ENCODE measurements at regions not wholly inside any gene's neighbourhood (a gene's known extent, or its start where the extent isn't known, plus 50 kb on each side); places are given as distances from the start of the nearest gene placed in this dataset.

DNA sequence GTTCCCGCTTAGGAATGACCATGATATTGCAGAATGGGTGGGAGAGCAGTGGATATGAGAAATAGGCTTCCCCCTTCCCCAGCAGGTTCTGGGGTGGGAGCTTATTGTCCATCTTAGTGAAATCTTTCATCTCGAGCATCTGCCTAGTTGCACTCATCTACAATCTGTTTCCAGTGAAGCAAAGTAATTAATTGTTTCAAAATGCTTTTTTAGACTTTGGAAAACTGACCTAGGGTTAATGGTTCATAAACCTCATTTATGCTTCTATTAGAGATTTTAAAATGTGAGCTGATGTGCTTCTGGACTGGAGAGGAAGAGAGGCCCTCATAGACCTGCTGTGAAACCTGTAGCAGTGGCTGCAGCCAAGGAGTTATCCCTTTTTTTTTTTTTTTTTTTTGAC lies 247.7 kb upstream of the XYLT1 start (continued):
- TF ChIP-seq ZNF577 (CRISPR knock-in tag; IDR thresholded peaks at IDR 0.05; ENCODE audit: borderline replicate concordance, low read depth) (no peak), ZSCAN30 (CRISPR knock-in tag; IDR thresholded peaks at IDR 0.05) (no peak), THYN1 (CRISPR knock-in tag; IDR thresholded peaks at IDR 0.05; ENCODE audit: borderline replicate concordance, low read depth) (no peak), POLR2A (IDR thresholded peaks at IDR 0.05; ENCODE audit: insufficient read depth in 1 of 2, low read depth in 2 of 2, low read length in 2 of 2) (no peak), SUZ12 (IDR thresholded peaks at IDR 0.05; ENCODE audit: low read depth, low read length) (no peak), RFXAP (CRISPR knock-in tag; IDR thresholded peaks at IDR 0.05; ENCODE audit: borderline replicate concordance) (no peak), FOSL2 (CRISPR knock-in tag; IDR thresholded peaks at IDR 0.05) (no peak), ZNF484 (CRISPR knock-in tag; IDR thresholded peaks at IDR 0.05; ENCODE audit: borderline replicate concordance, low read depth) (no peak)

DNA sequence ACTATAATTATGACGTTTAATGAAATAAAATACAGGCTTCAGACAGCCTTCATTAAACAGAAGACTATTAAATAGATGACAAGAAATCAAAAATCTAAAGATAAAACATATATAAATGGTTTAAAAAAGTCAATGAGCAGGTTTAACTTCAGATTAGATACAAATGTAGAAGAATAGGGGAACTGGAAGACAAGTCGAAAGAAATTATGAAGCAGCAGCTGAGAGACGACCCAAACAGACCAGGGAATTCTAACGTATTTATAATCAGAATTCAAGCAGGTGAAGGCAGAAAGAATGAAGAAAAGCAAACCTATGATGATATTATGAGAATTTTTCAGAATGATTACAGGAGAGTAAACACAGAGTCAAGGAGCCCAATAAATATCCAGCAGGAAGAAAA lies 235.1 kb upstream of the XYLT1 start:
- no peak for DNase-seq (ENCODE audit: low spot score)
- H3K9ac ChIP-seq (ENCODE audit: insufficient read depth, low read depth, low read length), result no peak overlapping the region
- no TSS peak for BruUV-seq (replicated peaks)
- ChIA-PET CTCF (ENCODE audit: low intra/inter-chr PET ratio, low total read pairs) (no interaction called here), POLR2A (no interaction called here)
- no peaks in the 10 kb centered on the region for H4K20me1 ChIP-seq (ENCODE audit: insufficient read depth, low read length)
- no peak overlapping the region for H3K27ac ChIP-seq (ENCODE audit: extremely low read length, insufficient read depth, low read length)
- H3K4me2 ChIP-seq (ENCODE audit: low read depth, low read length), result no peak overlapping the region
- in situ Hi-C loops (cut with HindIII; ENCODE audit: extremely low pct_ligation_motif_present, low pct_unique_long_range_greater_than_20kb), result no loop called here
- H3K9me3 ChIP-seq (ENCODE audit: low read length), result no peaks in the 10 kb centered on the region
- 0 out of 5 replicates have a peak, but pooled peaks cover 0 to 3% of the 10 kb centered on the region in 2 experiments for H3K27me3 ChIP-seq (ENCODE audit: control insufficient read depth in 1 of 2, insufficient read depth in 2 of 2, low read length in 2 of 2)
- intact Hi-C loops (cut with micrococcal nuclease; ENCODE audit: unreplicated experiment), result no loop called here
- no peak overlapping the region for H2AFZ ChIP-seq (ENCODE audit: low read length)
- ATAC-seq, result no peak
- no peaks in the 10 kb centered on the region for H3K79me2 ChIP-seq (ENCODE audit: insufficient read depth, low read length)
- H3K36me3 ChIP-seq (replicated peaks in 1 of 2; ENCODE audit: control insufficient read depth in 1 of 2, insufficient read depth in 2 of 2, low read length in 2 of 2), result no peaks in the 10 kb centered on the region
- H3K4me1 ChIP-seq (ENCODE audit: insufficient read depth, low read length), result no peaks in the 10 kb centered on the region
- H3K4me3 ChIP-seq (replicated peaks in 1 of 3; ENCODE audit: insufficient read depth in 1 of 3, low read depth in 2 of 3, low read length in 3 of 3), result no peak overlapping the region
- no peak for FAIRE-seq
- WGBS (ENCODE audit: low lambda C conversion rate), result under 1% methylated on average over 4 of the region's 4 CpGs
- TF ChIP-seq NFIC (IDR thresholded peaks at IDR 0.05; ENCODE audit: low read length), result no peak

DNA sequence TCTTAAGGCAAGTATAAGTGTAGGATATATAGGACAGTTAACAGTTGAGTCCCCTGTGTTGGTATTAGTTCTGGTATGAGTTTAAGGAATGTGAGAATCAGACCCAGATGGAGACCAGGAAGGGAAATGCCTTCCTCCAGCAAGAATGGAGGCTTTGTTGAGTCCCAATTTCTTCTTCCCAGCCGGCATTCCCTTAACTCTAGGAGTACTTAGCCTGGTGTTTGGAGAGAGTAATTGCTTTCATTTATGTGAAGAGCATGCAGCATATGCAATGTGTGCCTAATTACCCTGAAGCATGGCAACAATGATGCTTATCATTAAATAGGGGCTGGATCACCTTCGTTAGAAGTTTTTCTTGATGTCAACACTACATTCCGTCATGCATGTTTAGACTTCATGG lies 225.9 kb upstream of the XYLT1 start:
- 2% methylated on average over 3 of the region's 3 CpGs for WGBS (ENCODE audit: low lambda C conversion rate)
- POLR2A ChIA-PET, result no interaction called here
- no peak overlapping the region for H3K4me3 ChIP-seq (replicated peaks in 1 of 3; ENCODE audit: insufficient read depth in 1 of 3, low read depth in 2 of 3, low read length in 3 of 3)
- FAIRE-seq, result no peak
- CTCF ChIA-PET (ENCODE audit: low intra/inter-chr PET ratio, low total read pairs), result no interaction called here
- intact Hi-C loops (cut with micrococcal nuclease; ENCODE audit: unreplicated experiment) (no loop called here), in situ Hi-C loops (cut with HindIII; ENCODE audit: extremely low pct_ligation_motif_present, low pct_unique_long_range_greater_than_20kb) (no loop called here)
- H3K27me3 ChIP-seq (ENCODE audit: control insufficient read depth in 1 of 2, insufficient read depth in 2 of 2, low read length in 2 of 2), result no peaks in the 10 kb centered on the region
- no peaks in the 10 kb centered on the region for H4K20me1 ChIP-seq (ENCODE audit: insufficient read depth, low read length)
- H3K9me3 ChIP-seq (ENCODE audit: low read length), result no peaks in the 10 kb centered on the region
- H3K4me1 ChIP-seq (ENCODE audit: insufficient read depth, low read length), result no peaks in the 10 kb centered on the region
- no peak for ATAC-seq
- H3K4me2 ChIP-seq (ENCODE audit: low read depth, low read length), result no peak overlapping the region
- no peaks in the 10 kb centered on the region for H3K36me3 ChIP-seq (replicated peaks in 1 of 2; ENCODE audit: control insufficient read depth in 1 of 2, insufficient read depth in 2 of 2, low read length in 2 of 2)
- no TSS peak for BruUV-seq (replicated peaks)
- H2AFZ ChIP-seq (ENCODE audit: low read length), result no peak overlapping the region
- no peaks in the 10 kb centered on the region for H3K79me2 ChIP-seq (ENCODE audit: insufficient read depth, low read length)
- DNase-seq (ENCODE audit: low spot score), result no peak
- no peak overlapping the region for H3K27ac ChIP-seq (ENCODE audit: extremely low read length, insufficient read depth, low read length)
- no peak overlapping the region for H3K9ac ChIP-seq (ENCODE audit: insufficient read depth, low read depth, low read length)
- TF ChIP-seq ZZZ3 (CRISPR knock-in tag; IDR thresholded peaks at IDR 0.05; ENCODE audit: borderline replicate concordance), result no peak
- no peak for TF ChIP-seq GLI4 (CRISPR knock-in tag; IDR thresholded peaks at IDR 0.05; ENCODE audit: borderline replicate concordance)
- no peak for TF ChIP-seq ZC3H4 (CRISPR knock-in tag; IDR thresholded peaks at IDR 0.05; ENCODE audit: borderline replicate concordance)
- no peak for TF ChIP-seq ZMAT5 (CRISPR knock-in tag; IDR thresholded peaks at IDR 0.05; ENCODE audit: borderline replicate concordance, low read depth)
- TF ChIP-seq CENPX (CRISPR knock-in tag; IDR thresholded peaks at IDR 0.05), result no peak
- no peak for TF ChIP-seq ZFP36 (IDR thresholded peaks at IDR 0.05; ENCODE audit: borderline replicate concordance, low read depth, low read length, partially characterized antibody)
- TF ChIP-seq JDP2 (CRISPR knock-in tag; IDR thresholded peaks at IDR 0.05; ENCODE audit: borderline replicate concordance), result no peak
- no peak for TF ChIP-seq CC2D1A (CRISPR knock-in tag; IDR thresholded peaks at IDR 0.05)
- TF ChIP-seq, protein P1, sequence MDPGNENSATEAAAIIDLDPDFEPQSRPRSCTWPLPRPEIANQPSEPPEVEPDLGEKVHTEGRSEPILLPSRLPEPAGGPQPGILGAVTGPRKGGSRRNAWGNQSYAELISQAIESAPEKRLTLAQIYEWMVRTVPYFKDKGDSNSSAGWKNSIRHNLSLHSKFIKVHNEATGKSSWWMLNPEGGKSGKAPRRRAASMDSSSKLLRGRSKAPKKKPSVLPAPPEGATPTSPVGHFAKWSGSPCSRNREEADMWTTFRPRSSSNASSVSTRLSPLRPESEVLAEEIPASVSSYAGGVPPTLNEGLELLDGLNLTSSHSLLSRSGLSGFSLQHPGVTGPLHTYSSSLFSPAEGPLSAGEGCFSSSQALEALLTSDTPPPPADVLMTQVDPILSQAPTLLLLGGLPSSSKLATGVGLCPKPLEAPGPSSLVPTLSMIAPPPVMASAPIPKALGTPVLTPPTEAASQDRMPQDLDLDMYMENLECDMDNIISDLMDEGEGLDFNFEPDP (CRISPR knock-in tag; conservative IDR thresholded peaks at IDR 0.05), result no peak
- TF ChIP-seq ZNF775 (CRISPR knock-in tag; IDR thresholded peaks at IDR 0.05; ENCODE audit: borderline replicate concordance), result no peak

Measured in HepG2 (cell line).